Glutamatergic neuron (in vitro differentiated cells): ENCODE measurements at regions not wholly inside any gene's neighbourhood (a gene's known extent, or its start where the extent isn't known, plus 50 kb on each side); places are given as distances from the start of the nearest gene placed in this dataset.

Experiments
- DNase-seq: peaks from one replicate; pipeline ENCODE4 v3.0.0; 2022
- H3K27ac Mint-ChIP-seq: one replicate; pipeline ENCODE4 v1.8.0; 2020; ENCODE audit warnings: mild to moderate bottlenecking, mixed read lengths, inconsistent platforms; ENCODE audit not compliant: unreplicated experiment
- H3K27me3 Mint-ChIP-seq: one replicate; pipeline ENCODE4 v1.8.0; 2020; ENCODE audit warnings: mild to moderate bottlenecking, moderate library complexity, mixed read lengths, inconsistent platforms; ENCODE audit not compliant: unreplicated experiment
- H3K36me3 Mint-ChIP-seq: one replicate; pipeline ENCODE4 v1.8.0; 2020; ENCODE audit warnings: mild to moderate bottlenecking, mixed read lengths, inconsistent platforms; ENCODE audit not compliant: unreplicated experiment
- H3K4me1 Mint-ChIP-seq: one replicate; pipeline ENCODE4 v1.8.0; 2020; ENCODE audit warnings: mild to moderate bottlenecking, low read depth, mixed read lengths, inconsistent platforms; ENCODE audit not compliant: unreplicated experiment
- H3K4me3 Mint-ChIP-seq: one replicate; pipeline ENCODE4 v1.8.0; 2020; ENCODE audit warnings: mild to moderate bottlenecking, mixed read lengths, inconsistent platforms; ENCODE audit not compliant: unreplicated experiment
- H3K9me3 Mint-ChIP-seq: one replicate; pipeline ENCODE4 v1.8.0; 2020; ENCODE audit warnings: mild to moderate bottlenecking, moderate library complexity, mixed read lengths, inconsistent platforms; ENCODE audit not compliant: unreplicated experiment
- CTCF ChIP-seq: fragments of 200-600 bp; sonication (generic); IDR thresholded peaks from one replicate; pipeline ENCODE4 v1.5.0; 2021; ENCODE audit not compliant: partially characterized antibody, unreplicated experiment

DNA sequence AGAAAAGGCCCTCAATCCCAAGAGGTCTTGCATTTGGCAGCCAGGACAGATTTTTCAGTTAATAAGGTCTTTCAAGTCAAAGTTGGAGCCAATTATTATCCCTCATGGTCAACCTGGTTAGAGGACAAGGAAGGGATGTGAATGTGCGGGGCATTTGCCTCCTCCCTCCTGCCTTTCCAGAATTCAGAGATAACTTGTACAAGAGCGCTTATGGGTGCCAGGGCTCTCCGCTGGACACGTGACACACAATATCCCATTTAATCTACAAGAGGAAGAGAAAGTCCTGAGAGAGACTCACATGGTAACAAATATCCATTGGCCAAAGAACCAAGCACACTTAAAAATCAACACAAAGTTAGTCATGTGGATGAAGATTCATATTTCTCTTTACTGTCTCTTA lies 78.5 kb upstream of the ST8SIA2 start:
- H3K4me3 Mint-ChIP-seq, result no peak overlapping the region
- H3K27me3 Mint-ChIP-seq, result peaks cover 2% of the 10 kb centered on the region
- H3K36me3 Mint-ChIP-seq, result no peaks in the 10 kb centered on the region
- no peak overlapping the region for H3K27ac Mint-ChIP-seq
- no peak for TF ChIP-seq CTCF
- H3K9me3 Mint-ChIP-seq, result no peaks in the 10 kb centered on the region
- H3K4me1 Mint-ChIP-seq, result peaks cover 7% of the 10 kb centered on the region
- DNase-seq, result no peak

- H3K27me3 Mint-ChIP-seq, result peaks cover 2% of the 10 kb centered on the region
- no peak for DNase-seq
- H3K4me1 Mint-ChIP-seq, result peaks cover 7% of the 10 kb centered on the region
- H3K36me3 Mint-ChIP-seq, result no peaks in the 10 kb centered on the region
- no peak for TF ChIP-seq CTCF
- H3K4me3 Mint-ChIP-seq, result no peak overlapping the region
- H3K27ac Mint-ChIP-seq, result no peak overlapping the region
- no peaks in the 10 kb centered on the region for H3K9me3 Mint-ChIP-seq
Measured at GRCh38 chr15:92315595-92316211, 78.0 kb upstream of the ST8SIA2 start.

GRCh38 chr15:92316586-92317295 lies 76.9 kb upstream of the ST8SIA2 start:
- H3K27me3 Mint-ChIP-seq, result peaks cover 4% of the 10 kb centered on the region
- H3K9me3 Mint-ChIP-seq, result peaks cover 2% of the 10 kb centered on the region
- DNase-seq, result no peak
- H3K4me1 Mint-ChIP-seq, result peaks cover 7% of the 10 kb centered on the region
- no peaks in the 10 kb centered on the region for H3K36me3 Mint-ChIP-seq
- no peak overlapping the region for H3K27ac Mint-ChIP-seq
- no peak for TF ChIP-seq CTCF
- no peak overlapping the region for H3K4me3 Mint-ChIP-seq

DNA sequence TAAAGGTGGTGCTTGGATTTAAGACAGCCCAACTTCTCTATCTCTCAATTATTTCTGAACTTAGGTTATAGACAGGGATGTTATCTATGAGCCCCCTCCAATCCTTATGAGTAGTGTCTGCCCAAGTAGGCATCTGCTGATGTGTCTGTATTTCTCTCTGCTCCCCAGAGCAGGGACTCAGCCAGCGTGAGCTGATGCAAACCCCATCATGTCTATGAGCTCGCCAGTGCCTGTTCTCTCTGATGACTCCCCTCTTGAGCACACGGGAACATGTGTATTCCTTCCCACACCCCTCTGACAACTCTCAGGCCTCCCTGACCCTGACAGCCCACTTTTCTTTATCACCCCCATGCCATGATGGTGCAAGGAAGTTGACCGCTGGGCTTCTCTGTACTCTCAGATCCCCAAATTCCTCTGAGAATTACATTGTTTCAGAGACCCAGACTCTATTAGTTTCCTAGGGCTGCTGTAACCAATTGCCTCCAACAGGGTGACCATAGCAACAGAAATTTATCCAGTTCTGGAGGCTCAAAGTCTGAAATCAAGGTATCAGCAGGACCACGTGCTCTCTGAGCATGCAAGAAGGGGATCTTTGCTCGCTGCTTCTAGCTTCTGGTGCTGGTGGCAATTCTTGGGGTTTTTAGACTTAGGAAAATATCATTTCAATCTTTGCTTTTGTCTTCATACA lies 73.5 kb upstream of the ST8SIA2 start:
- Mint-ChIP-seq H3K36me3 (no peaks in the 10 kb centered on the region), H3K9me3 (peaks cover 2% of the 10 kb centered on the region), H3K4me1 (peaks cover 6% of the 10 kb centered on the region), H3K27me3 (peaks cover 3% of the 10 kb centered on the region), H3K27ac (no peak overlapping the region), H3K4me3 (no peak overlapping the region)
- no peak for DNase-seq
- peak; percentile 13 for TF ChIP-seq CTCF
